ENCODE measurements at regions not wholly inside any gene's neighbourhood (a gene's known extent, or its start where the extent isn't known, plus 50 kb on each side); places are given as distances from the start of the nearest gene placed in this dataset.

DNA sequence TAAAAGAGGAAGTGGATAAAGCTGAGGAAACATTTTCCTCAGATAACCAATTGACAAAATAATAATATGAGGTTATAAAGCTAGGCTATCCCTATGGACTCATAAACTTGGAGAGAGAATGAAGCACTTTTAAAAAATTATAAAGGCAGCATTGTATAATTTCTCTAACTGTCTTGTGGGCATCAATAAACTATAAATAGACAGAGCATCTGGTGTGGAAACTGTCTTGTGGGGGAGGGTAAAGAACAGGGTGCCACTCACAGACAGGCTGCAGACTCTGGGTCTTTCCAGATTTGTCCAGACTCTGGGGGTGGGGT, 333.5 kb downstream of the BUD13 start:
- H3K27me3 ChIP-seq (ENCODE audit: control insufficient read depth in 5 of 5, insufficient read depth in 4 of 5, low read length in 5 of 5): peaks cover 0 to 3% (median under 1%) of the 10 kb centered on the region in 5 donors
- no peak overlapping the region for H3K27ac ChIP-seq (ENCODE audit: low read depth, low read length)
- no peak overlapping the region for H3K9ac ChIP-seq (ENCODE audit: low read length in 5 of 5)
- no peaks in the 10 kb centered on the region for H3K4me1 ChIP-seq (ENCODE audit: control insufficient read depth in 5 of 5, insufficient read depth in 5 of 5, low read length in 5 of 5)
- no peaks in the 10 kb centered on the region for H3K36me3 ChIP-seq (ENCODE audit: control insufficient read depth in 5 of 5, insufficient read depth in 5 of 5, low read length in 5 of 5)
- H3K4me3 ChIP-seq (ENCODE audit: low read depth in 1 of 5, low read length in 5 of 5): no peak overlapping the region
- peaks cover 2 to 21% (median 17%) of the 10 kb centered on the region in 5 donors for H3K9me3 ChIP-seq (ENCODE audit: control insufficient read depth in 5 of 5, low read length in 5 of 5)

DNA sequence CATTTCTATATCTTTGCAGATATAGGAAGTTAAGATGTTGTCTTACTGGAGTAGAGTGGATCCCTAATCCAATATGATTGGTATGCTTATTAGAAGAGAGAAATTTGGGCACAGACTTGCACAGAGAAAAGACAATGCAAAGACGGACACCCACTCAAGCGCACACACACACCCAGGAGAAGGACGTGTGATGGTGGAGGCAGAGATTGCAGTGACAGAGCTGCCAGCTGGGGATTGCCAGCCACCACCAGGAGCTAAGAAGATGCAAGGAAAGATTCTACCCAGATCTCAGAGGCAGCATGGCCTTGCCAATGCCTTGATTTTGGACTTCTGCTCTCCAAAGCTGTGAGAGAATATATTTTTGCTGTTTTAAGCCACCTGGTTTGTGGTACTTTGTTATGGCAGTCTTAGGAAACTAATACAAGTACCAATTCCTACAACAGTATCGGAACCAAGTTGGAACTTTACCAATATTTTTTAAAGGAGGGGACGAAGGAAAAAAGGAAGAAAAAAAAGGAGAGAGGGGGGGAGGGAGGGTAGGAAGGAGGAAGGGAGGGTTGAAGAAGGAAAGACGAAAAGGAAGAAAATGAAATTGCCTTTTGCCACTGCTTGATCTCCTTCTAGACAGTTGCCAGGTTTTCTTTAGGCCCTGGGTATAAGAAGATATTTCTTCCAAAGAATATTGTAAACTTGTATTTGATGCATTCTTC, 334.0 kb downstream of the BUD13 start:
- Histone ChIP-seq H3K4me3 (ENCODE audit: low read depth in 1 of 5, low read length in 5 of 5) (no peak overlapping the region), H3K9me3 (ENCODE audit: control insufficient read depth in 5 of 5, low read length in 5 of 5) (peaks cover 2 to 21% (median 17%) of the 10 kb centered on the region in 5 donors), H3K27me3 (ENCODE audit: control insufficient read depth in 5 of 5, insufficient read depth in 4 of 5, low read length in 5 of 5) (peaks cover 0 to 3% (median 2%) of the 10 kb centered on the region in 5 donors), H3K9ac (ENCODE audit: low read length in 5 of 5) (no peak overlapping the region), H3K27ac (ENCODE audit: low read depth, low read length) (no peak overlapping the region), H3K36me3 (ENCODE audit: control insufficient read depth in 5 of 5, insufficient read depth in 5 of 5, low read length in 5 of 5) (no peaks in the 10 kb centered on the region), H3K4me1 (ENCODE audit: control insufficient read depth in 5 of 5, insufficient read depth in 5 of 5, low read length in 5 of 5) (no peaks in the 10 kb centered on the region)

DNA sequence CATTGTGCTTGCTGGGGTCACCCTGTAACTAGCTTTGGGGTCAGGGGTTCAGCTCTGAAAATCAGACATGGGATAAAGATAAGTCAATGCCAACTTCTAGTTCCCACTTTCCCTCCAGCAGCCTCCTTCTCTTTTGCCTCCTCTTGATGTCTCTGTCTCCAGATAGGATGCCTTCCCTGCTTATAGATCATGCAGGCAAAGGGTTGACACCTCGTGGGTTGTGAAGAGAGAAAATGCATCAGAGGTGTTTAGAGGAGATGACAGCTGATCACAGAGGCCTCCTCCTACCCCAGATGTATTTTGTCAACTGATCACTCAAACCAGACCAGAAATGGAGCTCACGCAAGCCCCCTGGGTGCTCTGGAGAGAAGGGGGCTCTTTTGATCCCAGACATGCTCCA, 337.8 kb downstream of the BUD13 start:
- Histone ChIP-seq H3K27ac (ENCODE audit: low read depth, low read length) (no peak overlapping the region), H3K9me3 (ENCODE audit: control insufficient read depth in 5 of 5, low read length in 5 of 5) (peaks cover 0 to 2% (median under 1%) of the 10 kb centered on the region in 5 donors), H3K36me3 (ENCODE audit: control insufficient read depth in 5 of 5, insufficient read depth in 5 of 5, low read length in 5 of 5) (no peaks in the 10 kb centered on the region), H3K9ac (ENCODE audit: low read length in 5 of 5) (no peak overlapping the region), H3K27me3 (ENCODE audit: control insufficient read depth in 5 of 5, insufficient read depth in 4 of 5, low read length in 5 of 5) (peaks cover 0 to 3% (median 3%) of the 10 kb centered on the region in 5 donors), H3K4me3 (ENCODE audit: low read depth in 1 of 5, low read length in 5 of 5) (no peak overlapping the region), H3K4me1 (ENCODE audit: control insufficient read depth in 5 of 5, insufficient read depth in 5 of 5, low read length in 5 of 5) (no peaks in the 10 kb centered on the region)

DNA sequence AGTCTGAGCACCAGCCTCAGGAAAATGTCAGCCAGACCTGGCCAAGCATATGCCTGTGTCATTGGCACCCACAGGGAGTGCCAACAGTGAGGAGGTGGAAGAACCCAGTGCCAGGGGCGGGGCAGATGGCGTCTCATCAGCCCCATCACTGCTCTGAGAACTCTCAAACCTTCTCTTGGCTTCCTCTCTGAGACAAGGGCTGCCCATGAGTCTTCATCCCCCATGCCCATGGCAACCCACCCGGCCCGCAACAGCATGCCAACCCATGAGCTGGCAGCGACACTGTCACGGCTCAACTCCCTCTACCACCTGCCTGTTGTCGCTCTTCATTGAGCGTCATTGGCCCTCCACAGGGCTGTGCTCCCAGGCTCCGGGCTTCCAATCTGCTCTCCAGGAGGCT, 340.5 kb downstream of the BUD13 start:
- Histone ChIP-seq H3K9ac (ENCODE audit: low read length in 5 of 5) (no peak overlapping the region), H3K27ac (ENCODE audit: low read depth, low read length) (no peak overlapping the region), H3K9me3 (ENCODE audit: control insufficient read depth in 5 of 5, low read length in 5 of 5) (no peaks in the 10 kb centered on the region), H3K4me3 (ENCODE audit: low read depth in 1 of 5, low read length in 5 of 5) (no peak overlapping the region), H3K27me3 (ENCODE audit: control insufficient read depth in 5 of 5, insufficient read depth in 4 of 5, low read length in 5 of 5) (peaks cover 0 to 4% (median 3%) of the 10 kb centered on the region in 5 donors), H3K4me1 (ENCODE audit: control insufficient read depth in 5 of 5, insufficient read depth in 5 of 5, low read length in 5 of 5) (peaks cover 0 to 6% (median 0%) of the 10 kb centered on the region in 5 donors), H3K36me3 (ENCODE audit: control insufficient read depth in 5 of 5, insufficient read depth in 5 of 5, low read length in 5 of 5) (no peaks in the 10 kb centered on the region)

DNA sequence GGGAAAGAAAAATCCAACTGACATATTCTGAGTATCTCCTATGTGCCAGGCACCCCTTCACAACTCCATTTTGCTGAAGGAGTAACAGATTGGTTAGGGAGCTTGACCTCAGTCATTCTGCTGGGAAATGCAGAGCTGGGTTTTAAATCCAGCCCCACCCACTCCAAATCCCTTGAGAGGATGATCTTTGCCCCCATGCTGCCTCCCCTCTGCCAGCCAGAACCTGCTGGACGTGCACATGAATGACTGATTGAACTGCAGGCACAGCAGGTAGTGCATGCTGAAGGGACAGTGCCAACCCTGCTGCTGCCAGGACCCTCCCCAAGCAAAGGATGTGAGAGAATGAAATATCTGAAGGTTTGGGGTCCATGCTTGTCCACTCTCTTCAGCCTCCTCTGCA, 340.9 kb downstream of the BUD13 start:
- peaks cover 0 to 4% (median 3%) of the 10 kb centered on the region in 5 donors for H3K27me3 ChIP-seq (ENCODE audit: control insufficient read depth in 5 of 5, insufficient read depth in 4 of 5, low read length in 5 of 5)
- no peak overlapping the region for H3K4me3 ChIP-seq (ENCODE audit: low read depth in 1 of 5, low read length in 5 of 5)
- H3K27ac ChIP-seq (ENCODE audit: low read depth, low read length): no peak overlapping the region
- no peaks in the 10 kb centered on the region for H3K9me3 ChIP-seq (ENCODE audit: control insufficient read depth in 5 of 5, low read length in 5 of 5)
- no peaks in the 10 kb centered on the region for H3K36me3 ChIP-seq (ENCODE audit: control insufficient read depth in 5 of 5, insufficient read depth in 5 of 5, low read length in 5 of 5)
- no peak overlapping the region for H3K9ac ChIP-seq (ENCODE audit: low read length in 5 of 5)
- peaks cover 0 to 6% (median 0%) of the 10 kb centered on the region in 5 donors for H3K4me1 ChIP-seq (ENCODE audit: control insufficient read depth in 5 of 5, insufficient read depth in 5 of 5, low read length in 5 of 5)

DNA sequence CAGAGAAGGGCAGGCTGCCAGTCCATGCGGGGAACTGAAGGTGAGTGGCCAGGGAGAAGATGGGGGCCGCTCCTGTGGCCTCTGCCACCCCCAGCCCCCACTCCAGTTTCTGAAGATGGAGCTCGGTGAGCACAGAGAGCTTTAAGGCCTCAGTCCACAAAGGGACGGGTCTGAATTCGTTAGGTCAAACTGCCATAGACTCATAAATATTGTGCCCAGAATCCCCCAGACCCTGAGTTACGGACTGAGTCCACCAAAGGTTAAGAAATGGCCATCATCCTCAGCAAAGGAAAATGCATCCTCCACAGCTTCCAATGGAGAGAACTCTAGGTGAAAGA, 344.2 kb downstream of the BUD13 start:
- peaks cover 0 to 6% (median 0%) of the 10 kb centered on the region in 5 donors for H3K4me1 ChIP-seq (ENCODE audit: control insufficient read depth in 5 of 5, insufficient read depth in 5 of 5, low read length in 5 of 5)
- H3K4me3 ChIP-seq (ENCODE audit: low read depth in 1 of 5, low read length in 5 of 5): no peak overlapping the region
- H3K9ac ChIP-seq (ENCODE audit: low read length in 5 of 5): no peak overlapping the region
- H3K9me3 ChIP-seq (ENCODE audit: control insufficient read depth in 5 of 5, low read length in 5 of 5): no peaks in the 10 kb centered on the region
- peaks cover 0 to 6% (median 0%) of the 10 kb centered on the region in 5 donors for H3K27me3 ChIP-seq (ENCODE audit: control insufficient read depth in 5 of 5, insufficient read depth in 4 of 5, low read length in 5 of 5)
- no peak overlapping the region for H3K27ac ChIP-seq (ENCODE audit: low read depth, low read length)
- no peaks in the 10 kb centered on the region for H3K36me3 ChIP-seq (ENCODE audit: control insufficient read depth in 5 of 5, insufficient read depth in 5 of 5, low read length in 5 of 5)

DNA sequence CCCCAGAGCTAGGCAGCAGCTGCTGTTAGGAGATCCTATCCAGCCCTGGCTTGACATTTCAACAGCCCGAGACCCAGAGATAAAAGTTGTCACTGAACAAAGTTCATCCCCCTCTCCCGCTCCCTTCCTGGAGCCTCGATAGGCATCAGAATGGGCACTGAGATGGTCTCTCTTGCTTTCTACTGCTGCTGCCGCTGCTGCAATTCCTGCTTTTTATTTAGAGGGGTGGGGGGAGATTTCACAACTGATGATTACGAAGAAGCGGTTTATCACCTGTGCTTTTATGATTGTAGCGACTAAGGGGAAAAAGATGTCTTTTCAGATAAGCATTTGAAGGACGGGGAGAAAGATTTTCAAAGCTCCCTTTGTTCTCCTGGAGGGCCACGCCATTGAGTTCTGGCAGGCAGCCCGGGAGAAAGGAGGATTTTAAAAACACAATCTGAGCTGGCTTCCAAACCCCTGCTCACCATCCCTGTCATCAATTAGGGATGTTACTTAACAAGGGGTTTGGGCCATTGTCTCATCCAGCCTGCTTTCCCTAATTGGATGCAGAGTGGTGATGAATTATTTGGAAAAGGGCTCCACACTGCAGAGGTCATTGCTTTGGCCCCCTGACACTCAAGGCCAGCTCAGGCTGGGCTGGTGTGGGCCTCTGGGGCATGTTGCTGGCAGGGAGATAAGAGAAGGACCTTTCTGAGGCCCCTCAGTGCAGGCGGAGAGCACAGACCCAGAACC, 344.7 kb downstream of the BUD13 start:
- H3K4me1 ChIP-seq (ENCODE audit: control insufficient read depth in 5 of 5, insufficient read depth in 5 of 5, low read length in 5 of 5): peaks cover 0 to 6% (median 0%) of the 10 kb centered on the region in 5 donors
- H3K9ac ChIP-seq (ENCODE audit: low read length in 5 of 5): no peak overlapping the region
- peaks cover 0 to 6% (median 0%) of the 10 kb centered on the region in 5 donors for H3K27me3 ChIP-seq (ENCODE audit: control insufficient read depth in 5 of 5, insufficient read depth in 4 of 5, low read length in 5 of 5)
- H3K36me3 ChIP-seq (ENCODE audit: control insufficient read depth in 5 of 5, insufficient read depth in 5 of 5, low read length in 5 of 5): no peaks in the 10 kb centered on the region
- H3K27ac ChIP-seq (ENCODE audit: low read depth, low read length): no peak overlapping the region
- H3K4me3 ChIP-seq (ENCODE audit: low read depth in 1 of 5, low read length in 5 of 5): no peak overlapping the region
- no peaks in the 10 kb centered on the region for H3K9me3 ChIP-seq (ENCODE audit: control insufficient read depth in 5 of 5, low read length in 5 of 5)

DNA sequence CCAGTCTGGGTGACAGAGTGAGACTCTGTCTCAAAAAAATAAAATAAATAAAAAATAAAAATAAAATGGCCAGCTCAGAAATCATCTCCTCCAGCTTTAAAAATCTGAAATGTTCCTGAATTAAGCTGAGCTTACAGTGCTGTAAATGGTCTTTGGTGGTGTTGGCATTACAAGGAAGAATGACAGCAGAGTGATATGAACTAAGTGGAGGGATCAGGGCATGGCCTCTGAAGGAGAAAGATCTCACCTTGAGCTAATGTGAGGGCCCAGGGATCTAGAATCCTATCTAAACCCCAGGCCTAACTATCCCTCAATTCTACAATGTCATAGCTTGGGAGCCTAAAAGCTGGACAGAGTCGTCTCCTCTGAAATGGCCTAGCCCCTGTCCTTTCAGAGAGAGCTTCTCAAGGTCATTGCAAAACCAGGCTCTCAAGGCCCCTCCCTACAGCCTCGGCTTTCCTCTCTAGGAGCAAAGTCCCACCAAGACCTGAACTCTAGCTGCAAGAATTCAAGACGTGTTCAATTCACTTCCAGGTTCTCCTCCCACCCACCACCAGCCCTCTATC, 345.4 kb downstream of the BUD13 start:
- Histone ChIP-seq H3K27ac (ENCODE audit: low read depth, low read length) (no peak overlapping the region), H3K9me3 (ENCODE audit: control insufficient read depth in 5 of 5, low read length in 5 of 5) (no peaks in the 10 kb centered on the region), H3K9ac (ENCODE audit: low read length in 5 of 5) (no peak overlapping the region), H3K27me3 (ENCODE audit: control insufficient read depth in 5 of 5, insufficient read depth in 4 of 5, low read length in 5 of 5) (peaks cover 0 to 6% (median 0%) of the 10 kb centered on the region in 5 donors), H3K4me3 (ENCODE audit: low read depth in 1 of 5, low read length in 5 of 5) (no peak overlapping the region), H3K4me1 (ENCODE audit: control insufficient read depth in 5 of 5, insufficient read depth in 5 of 5, low read length in 5 of 5) (peaks cover 0 to 6% (median 0%) of the 10 kb centered on the region in 5 donors), H3K36me3 (ENCODE audit: control insufficient read depth in 5 of 5, insufficient read depth in 5 of 5, low read length in 5 of 5) (no peaks in the 10 kb centered on the region)

DNA sequence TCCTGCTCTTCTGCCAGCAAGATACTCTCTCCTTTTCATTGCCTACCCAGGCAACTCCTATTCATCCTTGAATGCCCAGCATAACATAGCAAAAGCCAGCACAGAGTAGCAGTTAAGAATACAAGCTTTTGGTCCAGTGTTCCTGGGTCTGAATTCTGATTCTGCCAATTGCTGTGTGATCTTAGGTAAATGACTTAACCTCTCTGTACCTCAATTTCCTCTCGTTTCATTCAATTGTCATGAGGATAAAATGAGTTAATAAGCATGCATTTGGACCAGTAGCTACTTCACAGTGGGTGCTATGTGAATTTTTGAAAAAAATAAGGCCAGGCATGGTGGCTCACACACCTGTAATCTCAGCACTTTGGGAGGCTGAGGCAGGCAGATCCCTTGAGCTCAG, 346.0 kb downstream of the BUD13 start:
- no peaks in the 10 kb centered on the region for H3K36me3 ChIP-seq (ENCODE audit: control insufficient read depth in 5 of 5, insufficient read depth in 5 of 5, low read length in 5 of 5)
- peaks cover 0 to 6% (median 0%) of the 10 kb centered on the region in 5 donors for H3K4me1 ChIP-seq (ENCODE audit: control insufficient read depth in 5 of 5, insufficient read depth in 5 of 5, low read length in 5 of 5)

DNA sequence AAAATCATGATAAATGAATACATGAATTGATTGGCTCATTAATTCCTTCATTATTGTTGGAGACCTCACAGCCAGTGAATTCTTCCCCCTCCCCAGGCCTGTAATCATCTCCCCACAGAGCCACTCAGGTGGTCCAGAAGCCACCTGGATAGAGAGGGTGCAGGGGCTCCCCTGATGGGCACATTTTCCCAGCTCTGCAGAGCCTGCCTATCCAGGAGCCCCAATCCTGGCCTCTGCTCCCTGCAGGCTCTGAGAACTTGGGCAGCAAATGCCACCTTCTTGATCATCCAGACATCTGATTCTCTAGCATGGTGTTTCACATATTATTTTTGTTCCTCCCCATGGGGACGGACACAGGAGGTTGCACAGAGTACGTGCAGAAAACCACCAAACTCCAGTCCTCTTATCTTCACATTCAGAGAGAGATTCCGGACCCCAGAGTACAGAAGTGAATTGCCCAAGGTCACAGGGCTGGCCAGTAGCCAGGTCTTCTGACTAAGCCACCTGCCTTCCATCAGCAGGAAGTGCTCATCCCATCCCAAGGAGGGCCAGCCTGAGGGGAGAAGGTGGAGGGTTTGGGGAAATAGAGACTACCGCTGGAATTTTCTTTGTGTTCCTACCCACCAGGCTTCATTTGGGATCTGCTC, 348.0 kb downstream of the BUD13 start:
- H3K9ac ChIP-seq (ENCODE audit: low read length in 5 of 5): no peak overlapping the region
- no peaks in the 10 kb centered on the region for H3K36me3 ChIP-seq (ENCODE audit: control insufficient read depth in 5 of 5, insufficient read depth in 5 of 5, low read length in 5 of 5)
- H3K9me3 ChIP-seq (ENCODE audit: control insufficient read depth in 5 of 5, low read length in 5 of 5): no peaks in the 10 kb centered on the region
- H3K27ac ChIP-seq (ENCODE audit: low read depth, low read length): no peak overlapping the region
- no peak overlapping the region for H3K4me3 ChIP-seq (ENCODE audit: low read depth in 1 of 5, low read length in 5 of 5)
- H3K27me3 ChIP-seq (ENCODE audit: control insufficient read depth in 5 of 5, insufficient read depth in 4 of 5, low read length in 5 of 5): peaks cover 0 to 16% (median 7%) of the 10 kb centered on the region in 5 donors
- H3K4me1 ChIP-seq (ENCODE audit: control insufficient read depth in 5 of 5, insufficient read depth in 5 of 5, low read length in 5 of 5): peaks cover 0 to 6% (median 0%) of the 10 kb centered on the region in 5 donors

More for the DNA sequence above, 346.0 kb downstream of the BUD13 start:
- Histone ChIP-seq H3K9ac (ENCODE audit: low read length in 5 of 5) (no peak overlapping the region), H3K27me3 (ENCODE audit: control insufficient read depth in 5 of 5, insufficient read depth in 4 of 5, low read length in 5 of 5) (peaks cover 0 to 9% (median 3%) of the 10 kb centered on the region in 5 donors), H3K27ac (ENCODE audit: low read depth, low read length) (no peak overlapping the region), H3K4me3 (ENCODE audit: low read depth in 1 of 5, low read length in 5 of 5) (no peak overlapping the region), H3K9me3 (ENCODE audit: control insufficient read depth in 5 of 5, low read length in 5 of 5) (no peaks in the 10 kb centered on the region)
